Neural progenitor cell (in vitro differentiated cells): ENCODE measurements at regions not wholly inside any gene's neighbourhood (a gene's known extent, or its start where the extent isn't known, plus 50 kb on each side); places are given as distances from the start of the nearest gene placed in this dataset.

ENCODE experiments used
- DNase-seq: peaks from one replicate; pipeline ENCODE4 v3.0.0-alpha.2; 2016; ENCODE audit warnings: low spot score
- H2AFZ ChIP-seq: fragments of 200-600 bp; sonication (generic); replicated peaks from 2 replicates; pipeline ENCODE4 v1.6.1; 2016; ENCODE audit warnings: antibody characterized with exemption
- H3F3A ChIP-seq: fragments of 200-600 bp; sonication (generic); 2 replicates; pipeline ENCODE4 v1.6.1; 2016; ENCODE audit warnings: antibody characterized with exemption, low read depth
- H3K27ac ChIP-seq: fragments of 200-600 bp; sonication (generic); 2 replicates; pipeline ENCODE4 v1.5.1; 2016; ENCODE audit warnings: mild to moderate bottlenecking
- H3K27me3 ChIP-seq: fragments of 200-600 bp; sonication (generic); 2 replicates; pipeline ENCODE4 v1.6.1; 2016; ENCODE audit warnings: mild to moderate bottlenecking, moderate library complexity
- H3K36me3 ChIP-seq: fragments of 200-600 bp; sonication (generic); 2 replicates; pipeline ENCODE4 v1.5.1; 2016
- H3K4me1 ChIP-seq: fragments of 200-600 bp; sonication (generic); 2 replicates; pipeline ENCODE4 v1.6.1; 2016; ENCODE audit warnings: mixed run types
- H3K4me2 ChIP-seq: fragments of 200-600 bp; sonication (generic); 2 replicates; pipeline ENCODE4 v1.6.1; 2016
- H3K4me3 ChIP-seq: fragments of 200-600 bp; sonication (generic); 2 replicates; pipeline ENCODE4 v1.5.1; 2016
- H3K79me2 ChIP-seq: fragments of 200-600 bp; sonication (generic); 2 replicates; pipeline ENCODE4 v1.6.1; 2016; ENCODE audit warnings: low read depth
- H3K9ac ChIP-seq: fragments of 200-600 bp; sonication (generic); 2 replicates; pipeline ENCODE4 v1.6.1; 2016
- H3K9me3 ChIP-seq: fragments of 200-600 bp; sonication (generic); 2 replicates; pipeline ENCODE4 v1.5.1; 2016; ENCODE audit warnings: low read depth
- H4K20me1 ChIP-seq: fragments of 200-600 bp; sonication (generic); 2 replicates; pipeline ENCODE4 v1.6.1; 2016; ENCODE audit warnings: low read depth
- H3K27ac Mint-ChIP-seq: 3 replicates; pipeline ENCODE4 v1.8.0; 2021; ENCODE audit warnings: mixed read lengths
- H3K27me3 Mint-ChIP-seq: 2 replicates; pipeline ENCODE4 v1.8.0; 2022; ENCODE audit warnings: low read depth, mild to moderate bottlenecking, inconsistent platforms, moderate library complexity, mixed read lengths; ENCODE audit not compliant: insufficient read depth
- H3K36me3 Mint-ChIP-seq: 3 replicates; pipeline ENCODE4 v1.8.0; 2021; ENCODE audit warnings: mixed read lengths
- H3K4me1 Mint-ChIP-seq: 3 replicates; pipeline ENCODE4 v1.8.0; 2021; ENCODE audit warnings: mixed read lengths
- H3K4me3 Mint-ChIP-seq: 3 replicates; pipeline ENCODE4 v1.8.0; 2021; ENCODE audit warnings: mild to moderate bottlenecking, moderate library complexity, mixed read lengths
- H3K9me3 Mint-ChIP-seq: 3 replicates; pipeline ENCODE4 v1.8.0; 2020; ENCODE audit warnings: mixed read lengths
- EZH2 ChIP-seq: fragments of 200-600 bp; sonication (generic); IDR thresholded peaks from 2 replicates; pipeline ENCODE4 v1.6.1; 2017; ENCODE audit warnings: antibody characterized with exemption, mild to moderate bottlenecking, moderate library complexity
- EZH2phosphoT487 ChIP-seq: fragments of 200-600 bp; sonication (generic); IDR thresholded peaks from 2 replicates; pipeline ENCODE4 v1.6.1; 2017; ENCODE audit warnings: antibody characterized with exemption
- TF ChIP-seq, protein P1 (sequence below): fragments of 200-600 bp; sonication (generic); IDR thresholded peaks from 2 replicates; pipeline ENCODE4 v1.5.1; 2017; ENCODE audit warnings: antibody characterized with exemption, mild to moderate bottlenecking

- DNase-seq, result no peak
- H3K27me3 Mint-ChIP-seq, result peaks cover 4% of the 10 kb centered on the region
- H3K9me3 Mint-ChIP-seq, result no peaks in the 10 kb centered on the region
- H3K9ac ChIP-seq, result no peak overlapping the region
- H3K27ac Mint-ChIP-seq, result no peak overlapping the region
- H3K36me3 ChIP-seq, result no peaks in the 10 kb centered on the region
- no peak overlapping the region for H3K4me2 ChIP-seq
- H3K4me1 Mint-ChIP-seq, result no peaks in the 10 kb centered on the region
- H3K4me1 ChIP-seq, result no peaks in the 10 kb centered on the region
- no peaks in the 10 kb centered on the region for H4K20me1 ChIP-seq
- no peaks in the 10 kb centered on the region for H3K27me3 ChIP-seq
- no peak overlapping the region for H3K4me3 Mint-ChIP-seq
- H3K79me2 ChIP-seq, result no peaks in the 10 kb centered on the region
- H2AFZ ChIP-seq, result no peak overlapping the region
- no peak for TF ChIP-seq EZH2
- TF ChIP-seq EZH2phosphoT487, result no peak
- TF ChIP-seq, protein P1, sequence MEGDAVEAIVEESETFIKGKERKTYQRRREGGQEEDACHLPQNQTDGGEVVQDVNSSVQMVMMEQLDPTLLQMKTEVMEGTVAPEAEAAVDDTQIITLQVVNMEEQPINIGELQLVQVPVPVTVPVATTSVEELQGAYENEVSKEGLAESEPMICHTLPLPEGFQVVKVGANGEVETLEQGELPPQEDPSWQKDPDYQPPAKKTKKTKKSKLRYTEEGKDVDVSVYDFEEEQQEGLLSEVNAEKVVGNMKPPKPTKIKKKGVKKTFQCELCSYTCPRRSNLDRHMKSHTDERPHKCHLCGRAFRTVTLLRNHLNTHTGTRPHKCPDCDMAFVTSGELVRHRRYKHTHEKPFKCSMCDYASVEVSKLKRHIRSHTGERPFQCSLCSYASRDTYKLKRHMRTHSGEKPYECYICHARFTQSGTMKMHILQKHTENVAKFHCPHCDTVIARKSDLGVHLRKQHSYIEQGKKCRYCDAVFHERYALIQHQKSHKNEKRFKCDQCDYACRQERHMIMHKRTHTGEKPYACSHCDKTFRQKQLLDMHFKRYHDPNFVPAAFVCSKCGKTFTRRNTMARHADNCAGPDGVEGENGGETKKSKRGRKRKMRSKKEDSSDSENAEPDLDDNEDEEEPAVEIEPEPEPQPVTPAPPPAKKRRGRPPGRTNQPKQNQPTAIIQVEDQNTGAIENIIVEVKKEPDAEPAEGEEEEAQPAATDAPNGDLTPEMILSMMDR, result no peak
- no peak overlapping the region for H3K27ac ChIP-seq
- no peaks in the 10 kb centered on the region for H3F3A ChIP-seq
- no peaks in the 10 kb centered on the region for H3K36me3 Mint-ChIP-seq
- peaks cover 15% of the 10 kb centered on the region for H3K9me3 ChIP-seq
- no peak overlapping the region for H3K4me3 ChIP-seq
Observed at GRCh38 chr22:47307326-47307725, 544.9 kb downstream of the TBC1D22A start.

- no peak for DNase-seq
- H3K36me3 Mint-ChIP-seq, result no peaks in the 10 kb centered on the region
- H3K27ac ChIP-seq, result no peak overlapping the region
- peaks cover 2% of the 10 kb centered on the region for H3K27me3 Mint-ChIP-seq
- H3K4me3 Mint-ChIP-seq, result no peak overlapping the region
- no peaks in the 10 kb centered on the region for H3K36me3 ChIP-seq
- no peaks in the 10 kb centered on the region for H3K9me3 Mint-ChIP-seq
- H2AFZ ChIP-seq, result no peak overlapping the region
- no peak overlapping the region for H3K4me3 ChIP-seq
- H3K79me2 ChIP-seq, result no peaks in the 10 kb centered on the region
- peaks cover 5% of the 10 kb centered on the region for H3K9me3 ChIP-seq
- no peaks in the 10 kb centered on the region for H3K27me3 ChIP-seq
- no peak overlapping the region for H3K4me2 ChIP-seq
- H3K27ac Mint-ChIP-seq, result no peak overlapping the region
- no peak for TF ChIP-seq EZH2
- TF ChIP-seq, protein P1, result no peak
- TF ChIP-seq EZH2phosphoT487, result no peak
- no peaks in the 10 kb centered on the region for H4K20me1 ChIP-seq
- no peak overlapping the region for H3K9ac ChIP-seq
- no peaks in the 10 kb centered on the region for H3K4me1 ChIP-seq
- no peaks in the 10 kb centered on the region for H3F3A ChIP-seq
- H3K4me1 Mint-ChIP-seq, result no peaks in the 10 kb centered on the region
Observed at GRCh38 chr22:47304854-47305253, 542.4 kb downstream of the TBC1D22A start.

DNA sequence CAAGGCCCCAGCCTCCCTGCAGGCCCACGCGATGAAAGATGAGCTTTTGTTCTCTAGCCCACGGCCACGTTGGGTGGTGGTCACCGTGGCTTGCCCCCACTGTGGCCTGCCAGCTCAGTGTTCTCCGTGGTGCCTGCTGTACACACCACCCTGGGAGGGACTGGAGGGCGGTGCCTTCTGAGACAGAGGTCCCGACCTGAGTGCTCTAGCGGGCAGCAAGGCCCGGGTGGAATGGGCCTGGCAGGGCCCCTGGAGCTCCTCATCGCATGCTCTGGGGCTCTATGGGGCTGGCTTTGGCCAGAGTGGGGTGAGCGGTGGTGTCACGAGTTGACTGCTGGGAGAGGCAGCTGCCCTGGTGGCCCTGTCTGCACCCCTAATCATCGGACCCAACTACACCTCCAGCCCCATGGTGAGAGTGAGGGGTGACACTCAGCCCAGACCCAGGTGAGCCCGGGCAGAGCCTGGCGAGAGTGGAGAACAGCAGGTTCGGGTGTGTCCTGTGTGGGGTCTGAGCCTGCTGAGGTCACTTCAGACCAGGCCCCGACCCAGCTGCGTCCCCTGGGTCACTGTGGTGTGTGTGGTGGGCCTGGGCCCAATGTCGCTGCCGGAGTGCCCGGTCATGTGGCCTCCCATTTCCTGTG, 541.9 kb downstream of the TBC1D22A start:
- Histone ChIP-seq H3K79me2 (no peaks in the 10 kb centered on the region), H3F3A (no peaks in the 10 kb centered on the region), H3K27ac (no peak overlapping the region), H3K4me2 (no peak overlapping the region), H3K36me3 (no peaks in the 10 kb centered on the region), H4K20me1 (no peaks in the 10 kb centered on the region), H2AFZ (no peak overlapping the region), H3K4me3 (no peak overlapping the region), H3K4me1 (no peaks in the 10 kb centered on the region), H3K9ac (no peak overlapping the region), H3K27me3 (no peaks in the 10 kb centered on the region), H3K9me3 (peaks cover 5% of the 10 kb centered on the region)
- Mint-ChIP-seq H3K36me3 (no peaks in the 10 kb centered on the region), H3K27ac (no peak overlapping the region), H3K4me1 (no peaks in the 10 kb centered on the region), H3K4me3 (no peak overlapping the region), H3K27me3 (peaks cover 2% of the 10 kb centered on the region), H3K9me3 (no peaks in the 10 kb centered on the region)
- TF ChIP-seq EZH2phosphoT487 (no peak), EZH2 (no peak)
- TF ChIP-seq, protein P1, result no peak
- no peak for DNase-seq
